CD4-positive, alpha-beta T cell (primary cell): ENCODE measurements at regions not wholly inside any gene's neighbourhood (a gene's known extent, or its start where the extent isn't known, plus 50 kb on each side); places are given as distances from the start of the nearest gene placed in this dataset.

ENCODE experiments used
- ATAC-seq: fragments of 200-7000 bp; cut with Tn5 transposase; one replicate; pipeline ENCODE4 v1.10.0; 2022; ENCODE audit warnings: mild to moderate bottlenecking; ENCODE audit not compliant: poor library complexity
- CTCF ChIA-PET: fragments of 350-600 bp; sonication (Branson Sonifier 250); formaldehyde crosslinking; loops from one replicate; lab custom pipeline; 2021; ENCODE audit warnings: antibody characterized with exemption, inconsistent platforms; lab: Charles Lee
- POLR2A ChIA-PET: fragments of 350-600 bp; sonication (Branson Sonifier 250); formaldehyde crosslinking; loops from one replicate; lab custom pipeline; 2021; ENCODE audit warnings: antibody characterized with exemption, inconsistent platforms; lab: Charles Lee
- DNase-seq, 14 experiments: peaks; one replicate each; pipeline ENCODE4 v3.0.0-alpha.2; 2013 to 2020; ENCODE audit warnings: mixed read lengths in 2 of 14
- H3K27ac ChIP-seq, 2 donors: one replicate each; pipeline versions ENCODE4 v1.5.1 to v1.7.0; 2013; ENCODE audit warnings: low read length in 2 of 2, low read depth in 1 of 2, mild to moderate bottlenecking in 1 of 2
- H3K27me3 ChIP-seq, 2 experiments: 1 replicate in 1 of 2; 2 replicates in 1 of 2; pipeline versions ENCODE4 v1.6.1 to v1.7.0; 2013; ENCODE audit warnings: low read length in 2 of 2, control low read depth in 1 of 2, mild to moderate bottlenecking in 1 of 2, moderate library complexity in 1 of 2; ENCODE audit not compliant: insufficient read depth in 2 of 2, control insufficient read depth in 1 of 2
- H3K36me3 ChIP-seq: one replicate; pipeline ENCODE4 v1.6.1; 2013; ENCODE audit warnings: low read length, control low read depth; ENCODE audit not compliant: insufficient read depth
- H3K4me1 ChIP-seq: one replicate; pipeline ENCODE4 v1.6.1; 2013; ENCODE audit warnings: low read length, control low read depth; ENCODE audit not compliant: insufficient read depth
- H3K4me3 ChIP-seq: one replicate; pipeline ENCODE4 v1.5.1; 2013; ENCODE audit warnings: mild to moderate bottlenecking, low read length, moderate library complexity
- H3K9me3 ChIP-seq, 2 experiments: 1 replicate in 1 of 2; 2 replicates in 1 of 2; pipeline versions ENCODE4 v1.6.1 to v1.7.0; 2013; ENCODE audit warnings: low read length in 2 of 2, mild to moderate bottlenecking in 2 of 2, control low read depth in 1 of 2, moderate library complexity in 1 of 2; ENCODE audit not compliant: control insufficient read depth in 1 of 2, insufficient read depth in 1 of 2
- H3K27ac Mint-ChIP-seq: one replicate; pipeline ENCODE4 v1.8.0; 2020; ENCODE audit warnings: mixed read lengths
- H3K27me3 Mint-ChIP-seq: one replicate; pipeline ENCODE4 v1.8.0; 2021; ENCODE audit warnings: mixed read lengths
- H3K36me3 Mint-ChIP-seq: one replicate; pipeline ENCODE4 v1.8.0; 2021; ENCODE audit warnings: low read depth, mixed read lengths
- H3K4me1 Mint-ChIP-seq: one replicate; pipeline ENCODE4 v1.8.0; 2021; ENCODE audit warnings: low read depth, mixed read lengths
- H3K4me3 Mint-ChIP-seq: one replicate; pipeline ENCODE4 v1.8.0; 2020; ENCODE audit warnings: mild to moderate bottlenecking, mixed read lengths
- H3K9me3 Mint-ChIP-seq: one replicate; pipeline ENCODE4 v1.8.0; 2020; ENCODE audit warnings: mixed read lengths
- intact Hi-C, 2 experiments: fragments of 100-400 bp; cut with DNase I in 1 of 2; cut with micrococcal nuclease in 1 of 2; formaldehyde crosslinking; loops; one replicate each; pipeline versions ENCODE4 v1.15.1 to v1.9.0; 2023 to 2025; cut with DNase I, micrococcal nuclease
- TF ChIP-seq, protein P1 (sequence below): fragments of 200-600 bp; IDR thresholded peaks from one replicate; pipeline ENCODE4 v1.8.0; 2022; ENCODE audit warnings: antibody characterized with exemption, mild to moderate bottlenecking

DNA sequence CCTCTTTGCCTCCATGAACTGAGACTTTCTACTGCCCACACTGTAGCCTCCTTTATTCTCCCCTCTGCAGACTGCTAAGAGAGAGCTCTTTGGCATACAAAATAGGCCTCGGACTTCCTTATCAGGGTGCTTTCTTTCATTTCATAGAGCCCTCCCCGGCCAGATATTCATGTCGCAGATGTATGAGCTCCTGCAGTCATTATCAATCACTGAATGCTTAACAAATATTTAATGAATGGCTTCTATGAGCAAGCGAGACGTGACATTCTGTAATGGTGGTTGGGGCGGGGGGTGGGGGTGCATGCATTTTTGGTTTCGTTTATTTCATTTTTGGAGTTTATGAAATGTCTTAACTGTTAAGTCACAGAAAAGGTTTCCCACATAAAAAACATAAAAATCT lies 344.8 kb upstream of the KAZN start:
- ChIA-PET POLR2A (no interaction called here), CTCF (no interaction called here)
- ATAC-seq: no peak
- Histone ChIP-seq H3K27me3 (no peaks in the 10 kb centered on the region), H3K36me3 (no peaks in the 10 kb centered on the region), H3K4me1 (no peaks in the 10 kb centered on the region), H3K27ac (no peak overlapping the region), H3K9me3 (no peaks in the 10 kb centered on the region), H3K4me3 (no peak overlapping the region)
- H3K36me3 Mint-ChIP-seq: no peaks in the 10 kb centered on the region
- H3K4me1 Mint-ChIP-seq: no peaks in the 10 kb centered on the region
- no peak overlapping the region for H3K4me3 Mint-ChIP-seq
- no peaks in the 10 kb centered on the region for H3K9me3 Mint-ChIP-seq
- DNase-seq: no peak
- H3K27me3 Mint-ChIP-seq: peaks cover 12% of the 10 kb centered on the region
- intact Hi-C loops: no loop called here
- H3K27ac Mint-ChIP-seq: no peak overlapping the region
- TF ChIP-seq, protein P1, sequence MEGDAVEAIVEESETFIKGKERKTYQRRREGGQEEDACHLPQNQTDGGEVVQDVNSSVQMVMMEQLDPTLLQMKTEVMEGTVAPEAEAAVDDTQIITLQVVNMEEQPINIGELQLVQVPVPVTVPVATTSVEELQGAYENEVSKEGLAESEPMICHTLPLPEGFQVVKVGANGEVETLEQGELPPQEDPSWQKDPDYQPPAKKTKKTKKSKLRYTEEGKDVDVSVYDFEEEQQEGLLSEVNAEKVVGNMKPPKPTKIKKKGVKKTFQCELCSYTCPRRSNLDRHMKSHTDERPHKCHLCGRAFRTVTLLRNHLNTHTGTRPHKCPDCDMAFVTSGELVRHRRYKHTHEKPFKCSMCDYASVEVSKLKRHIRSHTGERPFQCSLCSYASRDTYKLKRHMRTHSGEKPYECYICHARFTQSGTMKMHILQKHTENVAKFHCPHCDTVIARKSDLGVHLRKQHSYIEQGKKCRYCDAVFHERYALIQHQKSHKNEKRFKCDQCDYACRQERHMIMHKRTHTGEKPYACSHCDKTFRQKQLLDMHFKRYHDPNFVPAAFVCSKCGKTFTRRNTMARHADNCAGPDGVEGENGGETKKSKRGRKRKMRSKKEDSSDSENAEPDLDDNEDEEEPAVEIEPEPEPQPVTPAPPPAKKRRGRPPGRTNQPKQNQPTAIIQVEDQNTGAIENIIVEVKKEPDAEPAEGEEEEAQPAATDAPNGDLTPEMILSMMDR: no peak

DNA sequence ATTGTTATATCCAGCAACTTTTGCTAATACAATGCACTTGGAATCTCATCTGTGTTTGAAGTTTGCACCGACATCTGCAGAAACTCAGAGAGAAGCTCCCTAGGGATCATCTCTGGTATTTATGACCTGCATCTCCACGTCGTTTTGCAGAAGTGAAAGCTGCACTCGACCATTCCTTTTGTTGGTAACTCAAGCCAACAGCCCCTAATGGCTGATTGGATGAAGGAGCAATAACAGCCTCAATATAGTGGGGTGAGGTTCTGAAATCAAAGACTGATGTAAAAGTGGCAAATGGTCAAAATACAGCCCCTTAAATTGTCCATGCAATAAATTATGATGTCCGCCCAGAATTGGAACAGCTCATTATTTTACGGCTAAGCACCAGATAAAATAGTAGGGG lies 344.2 kb upstream of the KAZN start:
- ChIA-PET CTCF (no interaction called here), POLR2A (no interaction called here)
- Histone ChIP-seq H3K27me3 (no peaks in the 10 kb centered on the region), H3K9me3 (peaks cover 0 to 3% of the 10 kb centered on the region in 2 experiments), H3K27ac (no peak overlapping the region), H3K36me3 (no peaks in the 10 kb centered on the region), H3K4me3 (no peak overlapping the region), H3K4me1 (no peaks in the 10 kb centered on the region)
- no peak overlapping the region for H3K27ac Mint-ChIP-seq
- intact Hi-C loops: no loop called here
- H3K4me1 Mint-ChIP-seq: no peaks in the 10 kb centered on the region
- TF ChIP-seq, protein P1: no peak
- peaks cover 12% of the 10 kb centered on the region for H3K27me3 Mint-ChIP-seq
- DNase-seq (no peak), ATAC-seq (no peak)
- no peaks in the 10 kb centered on the region for H3K9me3 Mint-ChIP-seq
- no peaks in the 10 kb centered on the region for H3K36me3 Mint-ChIP-seq
- H3K4me3 Mint-ChIP-seq: no peak overlapping the region

DNA sequence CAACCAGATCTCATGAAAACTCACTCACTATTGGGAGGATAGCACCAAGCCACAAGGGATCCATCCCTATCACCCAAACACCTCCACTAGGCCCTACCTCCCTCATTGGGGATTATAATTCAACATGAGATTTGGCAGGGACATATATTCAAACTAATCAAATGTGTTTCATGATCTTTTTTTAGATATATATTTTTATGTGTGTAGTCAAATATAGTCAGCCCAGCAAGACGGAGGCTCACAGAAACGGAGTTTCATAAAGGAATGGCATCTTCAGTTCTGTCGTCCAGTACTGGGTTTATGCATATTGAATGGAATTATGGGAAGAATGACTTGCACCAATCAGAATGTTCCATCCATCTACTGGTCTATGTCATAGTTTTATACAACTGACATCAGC lies 343.3 kb upstream of the KAZN start:
- Mint-ChIP-seq H3K36me3 (no peaks in the 10 kb centered on the region), H3K4me1 (no peaks in the 10 kb centered on the region), H3K27ac (no peak overlapping the region), H3K4me3 (no peak overlapping the region), H3K27me3 (peaks cover 12% of the 10 kb centered on the region), H3K9me3 (no peaks in the 10 kb centered on the region)
- CTCF ChIA-PET: no interaction called here
- no peaks in the 10 kb centered on the region for H3K36me3 ChIP-seq
- no peaks in the 10 kb centered on the region for H3K4me1 ChIP-seq
- peaks cover 0 to 5% of the 10 kb centered on the region in 2 experiments for H3K9me3 ChIP-seq
- intact Hi-C loops: no loop called here
- DNase-seq (no peak), ATAC-seq (no peak)
- POLR2A ChIA-PET: no interaction called here
- H3K27ac ChIP-seq: no peak overlapping the region
- no peak overlapping the region for H3K4me3 ChIP-seq
- H3K27me3 ChIP-seq: no peaks in the 10 kb centered on the region
- TF ChIP-seq, protein P1: no peak
